ENCODE measurements at regions not wholly inside any gene's neighbourhood (a gene's known extent, or its start where the extent isn't known, plus 50 kb on each side); places are given as distances from the start of the nearest gene placed in this dataset.

- DNase-seq (ENCODE audit: low read depth) = no peak
Observed at GRCh38 chr3:56896357-56896756, 94.6 kb upstream of the ARHGEF3 start.

DNA sequence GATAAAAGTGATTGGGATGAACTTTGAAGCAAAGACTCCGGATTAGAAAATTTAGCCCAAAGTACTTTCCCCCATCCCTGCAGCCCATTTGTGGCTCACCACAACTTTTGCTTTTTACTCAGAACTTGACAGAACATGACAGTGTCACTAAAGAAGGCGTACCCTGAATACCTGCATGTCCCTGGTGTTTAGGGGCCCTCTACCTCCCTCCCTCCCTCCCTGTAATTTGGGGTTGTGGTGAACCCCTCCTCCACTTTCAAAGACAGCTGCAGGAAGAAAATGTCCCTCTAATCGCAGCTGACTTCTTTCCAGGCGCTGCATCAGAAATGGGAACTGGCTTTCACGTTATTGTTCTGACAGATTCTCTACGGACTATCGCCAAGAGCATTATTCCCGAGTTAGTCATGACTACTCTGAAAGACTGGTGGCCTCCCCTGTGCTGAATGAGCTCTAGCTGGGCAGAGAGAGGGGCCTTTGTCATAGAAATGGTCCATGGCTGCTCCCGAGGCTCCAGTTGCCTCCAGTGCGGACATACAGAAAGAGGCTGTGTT, 93.2 kb upstream of the ARHGEF3 start:
- no peak for DNase-seq (ENCODE audit: low read depth)

- peak; percentile 13 for DNase-seq (ENCODE audit: low read depth)
Observed at GRCh38 chr3:56890448-56891091, 88.8 kb upstream of the ARHGEF3 start.

GRCh38 chr3:56889131-56889530, 87.4 kb upstream of the ARHGEF3 start:
- DNase-seq (ENCODE audit: low read depth) = no peak

DNA sequence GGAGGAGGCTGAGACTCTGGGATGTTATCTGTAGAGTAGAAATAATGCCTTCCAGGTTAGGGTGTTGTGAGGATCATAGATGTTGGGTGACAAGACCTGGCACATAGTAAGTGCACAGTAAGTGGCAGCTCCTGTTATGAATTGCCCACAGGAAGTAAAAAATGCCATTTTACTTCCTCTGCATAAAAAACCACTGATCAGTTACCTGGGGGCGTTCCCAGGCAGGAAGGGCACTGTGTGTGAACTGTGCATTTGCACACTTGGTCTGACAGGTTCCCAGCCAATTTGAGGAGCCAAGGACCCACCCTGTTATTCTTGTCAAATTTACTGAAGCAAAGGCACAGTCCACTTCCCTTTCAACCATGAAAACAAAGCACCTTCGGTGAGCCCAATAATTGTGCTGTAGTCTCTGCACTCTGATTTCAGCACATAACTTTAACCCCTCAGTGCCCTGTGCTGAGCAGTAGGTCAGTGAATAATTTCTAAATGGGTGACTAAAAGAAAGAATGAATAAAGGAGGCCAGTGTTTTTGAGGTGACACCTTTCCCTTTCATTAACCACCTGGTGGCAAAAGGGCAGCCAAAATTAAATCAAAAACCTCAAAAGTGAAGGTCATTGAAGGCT, 85.8 kb upstream of the ARHGEF3 start:
- DNase-seq (ENCODE audit: low read depth) = no peak

- DNase-seq (ENCODE audit: low read depth) = no peak
Observed at GRCh38 chr3:56886314-56886713, 84.6 kb upstream of the ARHGEF3 start.

DNA sequence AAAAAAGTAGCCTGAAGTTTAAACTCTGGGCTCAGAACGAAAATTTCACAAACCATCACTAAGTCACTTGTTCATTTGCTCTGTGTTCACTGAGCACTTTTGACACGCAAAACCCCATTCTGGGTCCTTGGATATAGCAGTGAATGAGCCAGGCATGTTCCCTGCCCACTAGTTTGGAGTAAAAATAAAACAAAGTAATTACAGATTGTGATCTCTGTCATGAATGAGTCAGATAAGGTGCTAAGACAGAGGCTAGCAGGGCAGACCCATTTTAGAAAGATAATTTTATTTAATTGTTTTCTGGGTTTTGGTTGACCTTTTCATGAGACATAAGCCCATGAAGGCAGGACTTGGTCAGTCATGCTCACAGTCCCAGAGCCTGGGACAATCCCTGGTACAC, 84.1 kb upstream of the ARHGEF3 start:
- no peak for DNase-seq (ENCODE audit: low read depth)

DNA sequence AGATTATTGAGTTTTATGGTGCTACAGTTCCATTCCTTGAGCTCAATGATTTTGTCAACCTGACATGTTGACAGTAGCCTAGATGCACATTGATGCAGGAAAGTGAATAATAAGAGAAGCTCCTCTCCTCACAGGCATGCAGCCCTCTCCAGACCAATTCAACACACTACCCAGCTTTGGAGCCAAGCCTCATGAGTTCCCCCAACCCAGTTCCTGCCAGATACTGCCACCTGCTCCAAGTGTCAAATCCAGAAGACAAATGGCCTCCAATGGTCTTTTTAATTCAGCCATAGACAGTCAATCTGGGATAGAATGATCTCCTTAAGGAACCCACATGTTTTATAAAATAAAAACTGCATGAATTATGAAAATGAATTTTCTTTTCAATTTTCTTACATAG, 83.7 kb upstream of the ARHGEF3 start:
- no peak for DNase-seq (ENCODE audit: low read depth)

DNA sequence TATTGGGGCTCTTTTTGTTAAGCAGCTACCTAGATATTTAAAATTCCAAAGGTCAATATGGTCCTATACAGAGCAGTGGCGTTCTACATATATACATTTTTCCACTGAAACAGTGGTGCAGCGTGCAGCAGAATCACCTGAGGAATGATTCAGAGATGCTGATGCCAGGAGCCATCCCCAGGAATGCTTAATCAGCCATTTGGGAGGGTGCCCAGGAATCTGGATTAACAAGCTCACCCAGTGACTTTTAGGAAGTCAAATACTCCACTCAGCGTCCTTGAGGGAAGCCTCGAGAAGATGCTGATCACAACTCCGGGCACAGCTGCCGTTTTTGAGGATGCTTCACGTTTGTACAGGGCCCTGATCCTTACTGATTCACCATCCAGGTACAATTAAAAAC, 82.6 kb upstream of the ARHGEF3 start:
- no peak for DNase-seq (ENCODE audit: low read depth)

GRCh38 chr3:56883828-56884227, 82.1 kb upstream of the ARHGEF3 start:
- no peak for DNase-seq (ENCODE audit: low read depth)

GRCh38 chr3:56882896-56883295, 81.1 kb upstream of the ARHGEF3 start:
- DNase-seq (ENCODE audit: low read depth) = no peak

GRCh38 chr3:56881841-56882240, 80.1 kb upstream of the ARHGEF3 start:
- no peak for DNase-seq (ENCODE audit: low read depth)

- DNase-seq (ENCODE audit: low read depth) = no peak
Observed at GRCh38 chr3:56880720-56881575, 79.2 kb upstream of the ARHGEF3 start.

GRCh38 chr3:56879436-56880215, 77.9 kb upstream of the ARHGEF3 start:
- DNase-seq (ENCODE audit: low read depth) = peak; percentile 43

DNA sequence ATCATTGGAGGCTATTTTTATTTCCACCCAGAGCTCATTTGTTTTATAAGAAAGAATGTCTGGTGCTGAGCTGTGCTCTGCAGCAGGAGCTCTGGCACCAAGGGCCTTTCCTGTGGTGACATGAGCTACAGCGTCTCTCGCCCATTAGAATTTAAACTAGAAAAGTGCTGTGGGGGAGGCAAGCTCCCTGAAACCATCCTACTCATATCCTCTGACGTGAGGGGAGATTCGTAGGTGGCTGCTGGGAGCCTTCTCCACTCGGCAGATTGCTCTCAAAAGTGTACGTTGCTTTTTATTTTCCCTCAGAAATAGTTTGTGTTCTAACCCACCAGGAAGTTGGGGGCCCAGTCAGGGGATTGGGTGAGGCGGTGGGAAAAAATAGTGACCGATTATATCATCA, 76.3 kb upstream of the ARHGEF3 start:
- no peak for DNase-seq (ENCODE audit: low read depth)

DNA sequence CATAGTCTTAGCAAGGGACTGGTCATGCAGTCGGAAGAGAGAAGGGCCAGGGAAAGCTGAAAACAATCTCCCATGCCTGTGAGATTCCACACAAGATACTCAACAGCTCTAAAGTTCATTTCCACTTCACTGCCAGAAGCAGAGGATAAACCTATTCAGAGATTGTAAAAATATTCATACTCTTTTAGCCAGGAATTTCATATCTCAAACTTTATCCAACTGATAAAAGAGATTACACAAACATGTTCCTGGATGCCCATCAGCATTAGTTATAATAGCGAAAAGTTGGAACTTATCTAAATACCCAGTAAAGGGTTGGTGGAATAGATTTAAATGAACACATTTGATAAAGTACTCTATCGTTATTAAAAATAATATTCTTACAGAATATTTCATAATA, 75.2 kb upstream of the ARHGEF3 start:
- DNase-seq (ENCODE audit: low read depth) = no peak

- no peak for DNase-seq (ENCODE audit: low read depth)
Observed at GRCh38 chr3:56874269-56874668, 72.5 kb upstream of the ARHGEF3 start.

DNA sequence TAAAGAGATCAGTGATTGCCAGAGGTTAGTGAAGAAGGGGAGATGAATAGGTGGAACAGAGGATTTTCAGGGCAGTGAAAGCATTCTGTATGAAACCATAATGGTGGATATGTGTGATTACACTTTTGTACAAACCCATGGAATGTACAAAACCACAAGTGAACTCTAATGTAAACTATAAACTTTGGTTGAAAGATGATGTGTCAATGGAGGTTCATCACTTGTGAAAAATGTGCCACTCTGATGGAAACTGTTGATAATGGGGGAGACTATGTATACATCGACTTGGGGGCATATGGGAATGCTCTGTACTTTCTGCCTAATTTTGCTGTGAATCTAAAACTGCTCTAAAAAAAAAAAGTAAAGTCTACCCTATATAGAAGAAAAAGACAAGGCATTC, 68.7 kb upstream of the ARHGEF3 start:
- no peak for DNase-seq (ENCODE audit: low read depth)

DNA sequence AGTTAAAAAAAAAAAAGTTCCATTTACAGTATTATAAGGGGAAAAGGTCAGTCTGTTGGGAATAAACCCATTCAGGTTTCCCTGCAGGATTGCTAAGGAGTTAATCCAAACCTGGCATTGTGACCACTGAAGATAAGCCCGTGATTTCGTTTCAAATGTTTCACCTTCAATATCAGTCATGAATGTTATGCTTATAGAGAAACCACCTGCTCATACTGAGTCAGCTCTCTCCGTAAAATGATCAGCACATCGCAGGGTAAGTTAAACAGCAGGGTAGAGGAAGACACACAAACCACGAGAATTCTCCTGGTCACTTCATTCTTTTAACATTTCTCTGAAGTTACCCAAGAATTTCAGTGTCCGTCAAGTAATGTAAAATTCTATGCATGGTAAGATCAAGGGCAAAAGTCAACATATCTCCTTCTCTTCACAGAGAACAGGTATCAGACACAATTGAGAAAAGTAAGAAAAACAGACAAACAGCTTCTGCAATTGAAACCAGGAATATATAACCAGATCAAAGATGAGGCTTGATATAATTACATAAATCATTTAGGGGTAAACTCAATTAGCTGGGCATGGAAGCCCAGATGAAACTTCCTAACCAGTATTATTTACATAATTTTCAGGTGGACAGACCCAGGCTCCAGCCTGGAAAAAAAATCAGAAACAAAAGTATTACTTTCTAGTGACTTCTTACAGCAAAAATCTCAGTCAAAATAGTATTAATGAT, 67.6 kb upstream of the ARHGEF3 start:
- no peak for DNase-seq (ENCODE audit: low read depth)

- DNase-seq (ENCODE audit: low read depth) = no peak
Observed at GRCh38 chr3:56868706-56869105, 67.0 kb upstream of the ARHGEF3 start.

GRCh38 chr3:56867671-56868070, 65.9 kb upstream of the ARHGEF3 start:
- no peak for DNase-seq (ENCODE audit: low read depth)

Data from fibroblast of the conjunctiva (primary cell).